ENCODE measurements at regions not wholly inside any gene's neighbourhood (a gene's known extent, or its start where the extent isn't known, plus 50 kb on each side); places are given as distances from the start of the nearest gene placed in this dataset.

- no peak for DNase-seq
Measured at GRCh38 chr18:41618147-41618546, 336.9 kb upstream of the PIK3C3 start.

GRCh38 chr18:41617647-41618046 is 337.4 kb upstream of the PIK3C3 start:
- no peak for DNase-seq

- no peak for DNase-seq
Measured at GRCh38 chr18:41613003-41613609, 341.9 kb upstream of the PIK3C3 start.

- DNase-seq, result no peak
Measured at GRCh38 chr18:41604964-41605363, 350.1 kb upstream of the PIK3C3 start.

- no peak for DNase-seq
Measured at GRCh38 chr18:41602034-41602433, 353.0 kb upstream of the PIK3C3 start.

- no peak for DNase-seq
Measured at GRCh38 chr18:41600693-41601391, 354.2 kb upstream of the PIK3C3 start.

- no peak for DNase-seq
Measured at GRCh38 chr18:41599466-41599865, 355.6 kb upstream of the PIK3C3 start.

GRCh38 chr18:41594582-41594981 is 360.5 kb upstream of the PIK3C3 start:
- DNase-seq, result no peak

GRCh38 chr18:41593171-41593675 is 361.8 kb upstream of the PIK3C3 start:
- DNase-seq, result no peak

- peak; percentile 27 for DNase-seq
Measured at GRCh38 chr18:41587976-41588375, 367.1 kb upstream of the PIK3C3 start.

- no peak for DNase-seq
Measured at GRCh38 chr18:41585512-41585911, 369.5 kb upstream of the PIK3C3 start.

- DNase-seq, result no peak
Measured at GRCh38 chr18:41579185-41579584, 375.8 kb upstream of the PIK3C3 start.

GRCh38 chr18:41577529-41577928 is 377.5 kb upstream of the PIK3C3 start:
- DNase-seq, result no peak

- no peak for DNase-seq
Measured at GRCh38 chr18:41576643-41577042, 378.4 kb upstream of the PIK3C3 start.

- no peak for DNase-seq
Measured at GRCh38 chr18:41569867-41570266, 385.2 kb upstream of the PIK3C3 start.

GRCh38 chr18:41561961-41562360 is 393.1 kb upstream of the PIK3C3 start:
- no peak for DNase-seq

- no peak for DNase-seq
Measured at GRCh38 chr18:41558715-41559114, 396.3 kb upstream of the PIK3C3 start.

- no peak for DNase-seq
Measured at GRCh38 chr18:41553716-41554115, 401.3 kb upstream of the PIK3C3 start.

- DNase-seq, result no peak
Measured at GRCh38 chr18:41548521-41549260, 406.3 kb upstream of the PIK3C3 start.

GRCh38 chr18:41545091-41545888 is 409.7 kb upstream of the PIK3C3 start:
- no peak for DNase-seq

- DNase-seq, result no peak
Measured at GRCh38 chr18:41543815-41544214, 411.2 kb upstream of the PIK3C3 start.

GRCh38 chr18:41540237-41540871 is 414.7 kb upstream of the PIK3C3 start:
- DNase-seq, result no peak

GRCh38 chr18:41538751-41539150 is 416.3 kb upstream of the PIK3C3 start:
- DNase-seq, result no peak
